B cell (primary cell): ENCODE measurements at regions not wholly inside any gene's neighbourhood (a gene's known extent, or its start where the extent isn't known, plus 50 kb on each side); places are given as distances from the start of the nearest gene placed in this dataset.

Experiments used
- EZH2 ChIP-seq: IDR thresholded peaks from 2 replicates; pipeline ENCODE4 v1.6.1; 2012; ENCODE audit warnings: borderline replicate concordance, low read depth, mild to moderate bottlenecking, moderate library complexity, low read length; ENCODE audit not compliant: insufficient read depth, poor library complexity, severe bottlenecking
- TF ChIP-seq, protein P1 (sequence below): fragments of 200-600 bp; IDR thresholded peaks from one replicate; pipeline ENCODE4 v1.8.0; 2022; ENCODE audit warnings: antibody characterized with exemption, mild to moderate bottlenecking

DNA sequence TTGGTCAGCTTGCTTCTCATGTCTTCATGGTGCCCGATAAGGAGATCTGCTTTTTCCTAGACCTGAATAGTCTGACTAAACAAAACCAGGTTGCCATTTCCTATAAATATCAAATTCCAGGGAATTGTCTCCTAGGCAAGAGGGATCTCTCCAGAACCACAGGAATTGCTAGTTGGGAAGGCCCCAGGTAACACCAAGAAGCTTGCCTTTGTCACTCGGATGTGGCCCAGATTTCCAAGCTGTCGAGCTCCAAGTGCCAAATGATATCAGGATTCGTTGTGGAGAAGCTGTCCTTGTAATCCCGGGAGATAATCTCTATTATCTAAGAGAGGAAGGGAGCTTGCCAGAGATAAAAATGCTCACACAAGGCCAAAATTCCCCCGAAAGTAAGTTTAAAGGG is 1288.5 kb upstream of the AUTS2 start:
- TF ChIP-seq, protein P1, sequence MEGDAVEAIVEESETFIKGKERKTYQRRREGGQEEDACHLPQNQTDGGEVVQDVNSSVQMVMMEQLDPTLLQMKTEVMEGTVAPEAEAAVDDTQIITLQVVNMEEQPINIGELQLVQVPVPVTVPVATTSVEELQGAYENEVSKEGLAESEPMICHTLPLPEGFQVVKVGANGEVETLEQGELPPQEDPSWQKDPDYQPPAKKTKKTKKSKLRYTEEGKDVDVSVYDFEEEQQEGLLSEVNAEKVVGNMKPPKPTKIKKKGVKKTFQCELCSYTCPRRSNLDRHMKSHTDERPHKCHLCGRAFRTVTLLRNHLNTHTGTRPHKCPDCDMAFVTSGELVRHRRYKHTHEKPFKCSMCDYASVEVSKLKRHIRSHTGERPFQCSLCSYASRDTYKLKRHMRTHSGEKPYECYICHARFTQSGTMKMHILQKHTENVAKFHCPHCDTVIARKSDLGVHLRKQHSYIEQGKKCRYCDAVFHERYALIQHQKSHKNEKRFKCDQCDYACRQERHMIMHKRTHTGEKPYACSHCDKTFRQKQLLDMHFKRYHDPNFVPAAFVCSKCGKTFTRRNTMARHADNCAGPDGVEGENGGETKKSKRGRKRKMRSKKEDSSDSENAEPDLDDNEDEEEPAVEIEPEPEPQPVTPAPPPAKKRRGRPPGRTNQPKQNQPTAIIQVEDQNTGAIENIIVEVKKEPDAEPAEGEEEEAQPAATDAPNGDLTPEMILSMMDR = no peak
- no peak for TF ChIP-seq EZH2
